SK-N-SH treated with all-trans-retinoic acid at 6 μM for 48 hours (cell line): ENCODE measurements at regions not wholly inside any gene's neighbourhood (a gene's known extent, or its start where the extent isn't known, plus 50 kb on each side); places are given as distances from the start of the nearest gene placed in this dataset.

ENCODE experiments used
- ATAC-seq: fragments of 200-7000 bp; cut with Tn5 transposase; 3 replicates; pipeline ENCODE4 v1.9.1; 2020; ENCODE audit warnings: mild to moderate bottlenecking, moderate library complexity
- ARNTL ChIP-seq: fragments of 450-650 bp; formaldehyde crosslinking; IDR thresholded peaks from 2 replicates; pipeline ENCODE4 v1.5.0; 2020; ENCODE audit warnings: low read depth, mild to moderate bottlenecking, moderate library complexity, borderline replicate concordance
- CSDC2 ChIP-seq: fragments of 250-450 bp; sonication (Bioruptor Pico); IDR thresholded peaks from 2 replicates; pipeline ENCODE4 v1.5.0; 2020; ENCODE audit warnings: mild to moderate bottlenecking, moderate library complexity
- ESRRG ChIP-seq: fragments of 250-450 bp; sonication (Bioruptor Pico); IDR thresholded peaks from 2 replicates; pipeline ENCODE4 v1.6.1; 2021; ENCODE audit warnings: mild to moderate bottlenecking
- GLIS3 ChIP-seq: fragments of 250-450 bp; sonication (Bioruptor Pico); IDR thresholded peaks from 2 replicates; pipeline ENCODE4 v1.5.0; 2020; ENCODE audit warnings: mild to moderate bottlenecking, moderate library complexity
- ISL1 ChIP-seq: fragments of 250-450 bp; sonication (Bioruptor Pico); IDR thresholded peaks from 2 replicates; pipeline ENCODE4 v2.1.2; 2022; ENCODE audit warnings: mild to moderate bottlenecking, moderate library complexity
- OSR1 ChIP-seq: fragments of 250-450 bp; sonication (Bioruptor Pico); IDR thresholded peaks from 2 replicates; pipeline ENCODE4 v1.8.0; 2022; ENCODE audit warnings: moderate library complexity, mild to moderate bottlenecking, inconsistent platforms
- PPARA ChIP-seq: fragments of 250-450 bp; sonication (Bioruptor Pico); IDR thresholded peaks from 2 replicates; pipeline ENCODE4 v1.5.0; 2020; ENCODE audit warnings: mild to moderate bottlenecking, borderline replicate concordance
- RARB ChIP-seq: fragments of 250-450 bp; sonication (Bioruptor Pico); IDR thresholded peaks from 2 replicates; pipeline ENCODE4 v1.8.0; 2021; ENCODE audit warnings: mild to moderate bottlenecking, moderate library complexity
- SNAI2 ChIP-seq: fragments of 250-450 bp; sonication (Bioruptor Pico); IDR thresholded peaks from 2 replicates; pipeline ENCODE4 v1.5.0; 2020; ENCODE audit warnings: mild to moderate bottlenecking, moderate library complexity
- TCF4 ChIP-seq: fragments of 250-450 bp; sonication (Bioruptor Pico); IDR thresholded peaks from 2 replicates; pipeline ENCODE4 v1.8.0; 2021; ENCODE audit warnings: mild to moderate bottlenecking, moderate library complexity, borderline replicate concordance
- ZC3H10 ChIP-seq: fragments of 250-450 bp; sonication (Bioruptor Pico); IDR thresholded peaks from 2 replicates; pipeline ENCODE4 v1.5.1; 2021; ENCODE audit warnings: mild to moderate bottlenecking, moderate library complexity
- ZFP3 ChIP-seq: fragments of 250-450 bp; sonication (Bioruptor Pico); IDR thresholded peaks from 2 replicates; pipeline ENCODE4 v1.5.0; 2020; ENCODE audit warnings: mild to moderate bottlenecking, moderate library complexity
- ZFP30 ChIP-seq: fragments of 450-650 bp; formaldehyde crosslinking; IDR thresholded peaks from 2 replicates; pipeline ENCODE4 v1.5.0; 2022; ENCODE audit warnings: mild to moderate bottlenecking, moderate library complexity
- ZNF565 ChIP-seq: fragments of 450-650 bp; formaldehyde crosslinking; conservative IDR thresholded peaks from 2 replicates; pipeline ENCODE4 v1.5.0; 2020; ENCODE audit warnings: low read depth, mild to moderate bottlenecking, moderate library complexity
- ZNF70 ChIP-seq: fragments of 450-650 bp; formaldehyde crosslinking; IDR thresholded peaks from 2 replicates; pipeline ENCODE4 v1.5.0; 2020; ENCODE audit warnings: mild to moderate bottlenecking, moderate library complexity
- ZNF8 ChIP-seq: fragments of 450-650 bp; formaldehyde crosslinking; IDR thresholded peaks from 2 replicates; pipeline ENCODE4 v1.5.0; 2020; ENCODE audit warnings: mild to moderate bottlenecking, moderate library complexity
- TF ChIP-seq, protein P1 (sequence below): fragments of 250-450 bp; sonication (Bioruptor Pico); IDR thresholded peaks from 2 replicates; pipeline ENCODE4 v1.5.1; 2020; ENCODE audit warnings: low read depth, mild to moderate bottlenecking, moderate library complexity
- TF ChIP-seq, protein P2 (sequence below): fragments of 250-450 bp; sonication (Bioruptor Pico); IDR thresholded peaks from 2 replicates; pipeline ENCODE4 v1.5.0; 2020; ENCODE audit warnings: mild to moderate bottlenecking, moderate library complexity
- TF ChIP-seq, protein P3 (sequence below): fragments of 250-450 bp; sonication (Bioruptor Pico); IDR thresholded peaks from 2 replicates; pipeline ENCODE4 v1.8.0; 2021; ENCODE audit warnings: low read depth, mild to moderate bottlenecking, moderate library complexity, borderline replicate concordance
- TF ChIP-seq, protein P4 (sequence below): fragments of 250-450 bp; sonication (Bioruptor Pico); IDR thresholded peaks from 2 replicates; pipeline ENCODE4 v1.5.1; 2021; ENCODE audit warnings: mild to moderate bottlenecking, moderate library complexity
- TF ChIP-seq, protein P5 (sequence below): fragments of 250-450 bp; sonication (Bioruptor Pico); IDR thresholded peaks from 2 replicates; pipeline ENCODE4 v1.8.0; 2020; ENCODE audit warnings: mild to moderate bottlenecking, moderate library complexity, borderline replicate concordance

DNA sequence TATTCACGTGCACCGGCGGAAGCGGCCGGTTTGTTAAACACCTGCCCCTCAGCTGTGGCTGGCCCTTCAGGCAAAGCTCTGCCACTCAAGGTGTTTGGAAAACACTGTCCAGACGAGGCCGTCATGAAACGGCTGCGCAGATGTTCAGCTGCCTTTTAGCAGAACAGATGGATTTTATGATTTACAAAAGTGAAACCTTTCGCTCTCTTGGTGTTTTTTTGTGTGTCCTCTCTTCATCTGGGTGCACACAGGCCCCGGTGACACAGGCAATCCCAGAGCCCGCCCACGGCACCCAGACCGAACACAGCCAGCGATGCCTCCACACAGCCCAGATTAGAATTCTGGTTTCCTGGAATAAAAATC is 397.0 kb downstream of the SMOC2 start:
- no peak for ATAC-seq
- peak; percentile 75; the same call in 1 of the 2 replicates for TF ChIP-seq TCF4 (CRISPR knock-in tag)
- no peak for TF ChIP-seq ZFP3

DNA sequence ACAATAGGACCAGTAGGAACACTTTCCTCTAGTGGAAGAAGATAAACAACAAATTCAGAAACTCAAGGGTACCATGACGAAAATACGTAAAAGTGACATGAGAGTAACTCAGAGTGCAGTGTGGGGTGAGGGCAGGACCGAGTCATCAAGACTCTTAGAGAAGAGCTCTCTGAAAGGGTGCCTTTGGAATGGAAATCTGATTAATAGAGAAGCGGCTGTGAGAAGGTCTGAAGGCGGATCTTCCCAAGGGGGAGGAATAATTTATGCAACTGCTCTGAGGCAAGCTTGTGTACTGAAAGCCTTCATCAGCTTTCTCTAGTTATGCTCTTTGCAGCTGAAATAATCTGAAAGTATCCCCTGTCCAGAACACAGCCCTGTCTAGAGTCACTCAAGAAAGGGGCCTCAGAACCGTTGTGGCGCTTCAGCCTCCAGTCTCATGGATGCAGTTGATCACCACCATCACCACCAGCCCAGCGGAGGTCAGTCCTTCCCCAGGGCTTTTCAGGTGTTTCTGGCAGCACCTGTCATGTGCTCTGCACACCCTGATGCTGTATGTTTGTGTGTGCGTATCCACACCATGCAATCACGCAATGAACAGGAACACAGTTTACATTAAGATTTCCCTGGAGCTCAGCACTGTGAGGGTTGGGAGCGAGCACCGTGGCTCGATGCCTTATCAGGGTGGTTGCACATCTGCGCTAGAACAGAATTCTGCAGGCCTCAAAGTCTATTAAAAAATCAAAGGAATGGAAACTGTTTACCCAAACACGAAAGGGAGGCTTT is 396.5 kb downstream of the SMOC2 start:
- no peak for ATAC-seq
- no peak for TF ChIP-seq ZFP30 (CRISPR knock-in tag)
- no peak for TF ChIP-seq RARB (CRISPR knock-in tag)
- TF ChIP-seq, all 23 proteins: peak for 0

DNA sequence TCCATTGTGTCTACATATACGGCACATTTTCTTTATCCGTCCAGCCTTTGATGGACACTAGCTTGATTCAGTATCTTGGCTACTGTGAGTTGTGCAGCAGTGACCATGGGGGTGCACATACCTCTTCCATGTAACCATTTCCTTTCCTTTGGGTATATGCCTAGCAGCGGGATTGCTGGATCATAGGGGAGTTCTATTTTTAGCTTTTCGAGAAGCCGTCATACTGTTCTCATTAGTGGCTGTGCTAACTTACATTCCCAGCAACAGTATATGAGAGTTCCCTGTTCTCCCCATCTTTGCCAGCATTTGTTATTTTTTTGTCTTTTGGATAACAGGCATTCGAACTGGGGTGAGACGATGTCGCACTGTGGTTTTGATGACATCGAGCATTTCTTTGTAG is 395.0 kb downstream of the SMOC2 start:
- TF ChIP-seq SNAI2: no peak
- TF ChIP-seq, protein P1, sequence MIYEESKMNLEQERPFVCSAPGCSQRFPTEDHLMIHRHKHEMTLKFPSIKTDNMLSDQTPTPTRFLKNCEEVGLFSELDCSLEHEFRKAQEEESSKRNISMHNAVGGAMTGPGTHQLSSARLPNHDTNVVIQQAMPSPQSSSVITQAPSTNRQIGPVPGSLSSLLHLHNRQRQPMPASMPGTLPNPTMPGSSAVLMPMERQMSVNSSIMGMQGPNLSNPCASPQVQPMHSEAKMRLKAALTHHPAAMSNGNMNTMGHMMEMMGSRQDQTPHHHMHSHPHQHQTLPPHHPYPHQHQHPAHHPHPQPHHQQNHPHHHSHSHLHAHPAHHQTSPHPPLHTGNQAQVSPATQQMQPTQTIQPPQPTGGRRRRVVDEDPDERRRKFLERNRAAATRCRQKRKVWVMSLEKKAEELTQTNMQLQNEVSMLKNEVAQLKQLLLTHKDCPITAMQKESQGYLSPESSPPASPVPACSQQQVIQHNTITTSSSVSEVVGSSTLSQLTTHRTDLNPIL: no peak
- no peak for TF ChIP-seq ZNF70 (CRISPR knock-in tag)
- TF ChIP-seq RARB (CRISPR knock-in tag): no peak
- no peak for TF ChIP-seq ARNTL (CRISPR knock-in tag)
- no peak for TF ChIP-seq ISL1 (CRISPR knock-in tag)
- TF ChIP-seq ZNF8 (CRISPR knock-in tag): no peak
- TF ChIP-seq, protein P2, sequence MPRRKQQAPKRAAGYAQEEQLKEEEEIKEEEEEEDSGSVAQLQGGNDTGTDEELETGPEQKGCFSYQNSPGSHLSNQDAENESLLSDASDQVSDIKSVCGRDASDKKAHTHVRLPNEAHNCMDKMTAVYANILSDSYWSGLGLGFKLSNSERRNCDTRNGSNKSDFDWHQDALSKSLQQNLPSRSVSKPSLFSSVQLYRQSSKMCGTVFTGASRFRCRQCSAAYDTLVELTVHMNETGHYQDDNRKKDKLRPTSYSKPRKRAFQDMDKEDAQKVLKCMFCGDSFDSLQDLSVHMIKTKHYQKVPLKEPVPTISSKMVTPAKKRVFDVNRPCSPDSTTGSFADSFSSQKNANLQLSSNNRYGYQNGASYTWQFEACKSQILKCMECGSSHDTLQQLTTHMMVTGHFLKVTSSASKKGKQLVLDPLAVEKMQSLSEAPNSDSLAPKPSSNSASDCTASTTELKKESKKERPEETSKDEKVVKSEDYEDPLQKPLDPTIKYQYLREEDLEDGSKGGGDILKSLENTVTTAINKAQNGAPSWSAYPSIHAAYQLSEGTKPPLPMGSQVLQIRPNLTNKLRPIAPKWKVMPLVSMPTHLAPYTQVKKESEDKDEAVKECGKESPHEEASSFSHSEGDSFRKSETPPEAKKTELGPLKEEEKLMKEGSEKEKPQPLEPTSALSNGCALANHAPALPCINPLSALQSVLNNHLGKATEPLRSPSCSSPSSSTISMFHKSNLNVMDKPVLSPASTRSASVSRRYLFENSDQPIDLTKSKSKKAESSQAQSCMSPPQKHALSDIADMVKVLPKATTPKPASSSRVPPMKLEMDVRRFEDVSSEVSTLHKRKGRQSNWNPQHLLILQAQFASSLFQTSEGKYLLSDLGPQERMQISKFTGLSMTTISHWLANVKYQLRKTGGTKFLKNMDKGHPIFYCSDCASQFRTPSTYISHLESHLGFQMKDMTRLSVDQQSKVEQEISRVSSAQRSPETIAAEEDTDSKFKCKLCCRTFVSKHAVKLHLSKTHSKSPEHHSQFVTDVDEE (CRISPR knock-in tag): no peak
- no peak for TF ChIP-seq ZC3H10
- TF ChIP-seq PPARA (CRISPR knock-in tag): no peak
- TF ChIP-seq, protein P3, sequence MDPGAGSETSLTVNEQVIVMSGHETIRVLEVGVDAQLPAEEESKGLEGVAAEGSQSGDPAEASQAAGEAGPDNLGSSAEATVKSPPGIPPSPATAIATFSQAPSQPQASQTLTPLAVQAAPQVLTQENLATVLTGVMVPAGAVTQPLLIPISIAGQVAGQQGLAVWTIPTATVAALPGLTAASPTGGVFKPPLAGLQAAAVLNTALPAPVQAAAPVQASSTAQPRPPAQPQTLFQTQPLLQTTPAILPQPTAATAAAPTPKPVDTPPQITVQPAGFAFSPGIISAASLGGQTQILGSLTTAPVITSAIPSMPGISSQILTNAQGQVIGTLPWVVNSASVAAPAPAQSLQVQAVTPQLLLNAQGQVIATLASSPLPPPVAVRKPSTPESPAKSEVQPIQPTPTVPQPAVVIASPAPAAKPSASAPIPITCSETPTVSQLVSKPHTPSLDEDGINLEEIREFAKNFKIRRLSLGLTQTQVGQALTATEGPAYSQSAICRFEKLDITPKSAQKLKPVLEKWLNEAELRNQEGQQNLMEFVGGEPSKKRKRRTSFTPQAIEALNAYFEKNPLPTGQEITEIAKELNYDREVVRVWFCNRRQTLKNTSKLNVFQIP: no peak
- no peak for TF ChIP-seq ZFP3
- TF ChIP-seq GLIS3 (CRISPR knock-in tag): no peak
- TF ChIP-seq ESRRG (CRISPR knock-in tag): no peak
- TF ChIP-seq ZFP30 (CRISPR knock-in tag): no peak
- TF ChIP-seq OSR1 (CRISPR knock-in tag): no peak
- ATAC-seq: no peak

DNA sequence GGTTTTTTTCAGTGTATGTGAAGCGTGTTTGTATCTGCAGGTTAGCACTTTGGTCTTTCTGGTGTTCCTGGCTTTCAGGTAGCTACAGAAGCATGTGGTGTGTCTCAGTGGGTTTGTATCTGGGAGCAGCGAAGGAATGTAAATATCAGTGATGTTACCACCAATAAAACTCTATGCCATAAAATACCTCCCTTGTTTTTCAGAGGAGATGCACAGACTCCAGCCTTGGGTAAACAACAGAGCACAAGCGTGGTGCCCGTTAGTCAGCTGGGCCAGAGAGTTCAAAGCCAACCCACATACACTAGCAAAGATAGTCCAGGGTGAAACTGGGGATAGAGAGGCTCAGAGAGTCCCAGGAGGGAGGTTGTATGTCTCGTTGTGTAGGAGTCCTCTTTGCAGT is 393.8 kb downstream of the SMOC2 start:
- ATAC-seq: no peak
- TF ChIP-seq ZFP30 (CRISPR knock-in tag) (no peak), CSDC2 (CRISPR knock-in tag) (no peak), ARNTL (CRISPR knock-in tag) (no peak), ZNF8 (CRISPR knock-in tag) (no peak), GLIS3 (CRISPR knock-in tag) (no peak), ZNF565 (no peak), ISL1 (CRISPR knock-in tag) (no peak), ZNF70 (CRISPR knock-in tag) (no peak), ESRRG (CRISPR knock-in tag) (no peak), TCF4 (CRISPR knock-in tag) (no peak)
- TF ChIP-seq, protein P4, sequence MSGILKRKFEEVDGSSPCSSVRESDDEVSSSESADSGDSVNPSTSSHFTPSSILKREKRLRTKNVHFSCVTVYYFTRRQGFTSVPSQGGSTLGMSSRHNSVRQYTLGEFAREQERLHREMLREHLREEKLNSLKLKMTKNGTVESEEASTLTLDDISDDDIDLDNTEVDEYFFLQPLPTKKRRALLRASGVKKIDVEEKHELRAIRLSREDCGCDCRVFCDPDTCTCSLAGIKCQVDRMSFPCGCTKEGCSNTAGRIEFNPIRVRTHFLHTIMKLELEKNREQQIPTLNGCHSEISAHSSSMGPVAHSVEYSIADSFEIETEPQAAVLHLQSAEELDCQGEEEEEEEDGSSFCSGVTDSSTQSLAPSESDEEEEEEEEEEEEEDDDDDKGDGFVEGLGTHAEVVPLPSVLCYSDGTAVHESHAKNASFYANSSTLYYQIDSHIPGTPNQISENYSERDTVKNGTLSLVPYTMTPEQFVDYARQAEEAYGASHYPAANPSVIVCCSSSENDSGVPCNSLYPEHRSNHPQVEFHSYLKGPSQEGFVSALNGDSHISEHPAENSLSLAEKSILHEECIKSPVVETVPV (CRISPR knock-in tag): no peak
- TF ChIP-seq, protein P5, sequence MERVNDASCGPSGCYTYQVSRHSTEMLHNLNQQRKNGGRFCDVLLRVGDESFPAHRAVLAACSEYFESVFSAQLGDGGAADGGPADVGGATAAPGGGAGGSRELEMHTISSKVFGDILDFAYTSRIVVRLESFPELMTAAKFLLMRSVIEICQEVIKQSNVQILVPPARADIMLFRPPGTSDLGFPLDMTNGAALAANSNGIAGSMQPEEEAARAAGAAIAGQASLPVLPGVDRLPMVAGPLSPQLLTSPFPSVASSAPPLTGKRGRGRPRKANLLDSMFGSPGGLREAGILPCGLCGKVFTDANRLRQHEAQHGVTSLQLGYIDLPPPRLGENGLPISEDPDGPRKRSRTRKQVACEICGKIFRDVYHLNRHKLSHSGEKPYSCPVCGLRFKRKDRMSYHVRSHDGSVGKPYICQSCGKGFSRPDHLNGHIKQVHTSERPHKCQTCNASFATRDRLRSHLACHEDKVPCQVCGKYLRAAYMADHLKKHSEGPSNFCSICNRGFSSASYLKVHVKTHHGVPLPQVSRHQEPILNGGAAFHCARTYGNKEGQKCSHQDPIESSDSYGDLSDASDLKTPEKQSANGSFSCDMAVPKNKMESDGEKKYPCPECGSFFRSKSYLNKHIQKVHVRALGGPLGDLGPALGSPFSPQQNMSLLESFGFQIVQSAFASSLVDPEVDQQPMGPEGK (CRISPR knock-in tag): no peak
